ENCODE measurements at regions not wholly inside any gene's neighbourhood (a gene's known extent, or its start where the extent isn't known, plus 50 kb on each side); places are given as distances from the start of the nearest gene placed in this dataset.

GRCh38 chr2:173666171-173666888 lies 298.8 kb downstream of the SP3 start:
- no peak for TF ChIP-seq POLR2A (IDR thresholded peaks at IDR 0.05; ENCODE audit: low read length)
- no peak for TF ChIP-seq GATA1 (IDR thresholded peaks at IDR 0.05; ENCODE audit: low read depth, low read length)

Data from erythroblast (primary cell).